C4-2B (cell line): ENCODE measurements at regions not wholly inside any gene's neighbourhood (a gene's known extent, or its start where the extent isn't known, plus 50 kb on each side); places are given as distances from the start of the nearest gene placed in this dataset.
"Not testable (repeated sequence)": the region's sequence is repeated elsewhere in the genome, so short reads cannot be mapped to it uniquely, and the experiment has no call there.

ENCODE experiments used
- CTCF ChIP-seq: fragments of 450-650 bp; conservative IDR thresholded peaks from 2 replicates; pipeline ENCODE4 v1.5.1; 2017; ENCODE audit warnings: mild to moderate bottlenecking
- ZFX ChIP-seq: fragments of 450-650 bp; IDR thresholded peaks from 2 replicates; pipeline ENCODE4 v1.6.1; 2017

DNA sequence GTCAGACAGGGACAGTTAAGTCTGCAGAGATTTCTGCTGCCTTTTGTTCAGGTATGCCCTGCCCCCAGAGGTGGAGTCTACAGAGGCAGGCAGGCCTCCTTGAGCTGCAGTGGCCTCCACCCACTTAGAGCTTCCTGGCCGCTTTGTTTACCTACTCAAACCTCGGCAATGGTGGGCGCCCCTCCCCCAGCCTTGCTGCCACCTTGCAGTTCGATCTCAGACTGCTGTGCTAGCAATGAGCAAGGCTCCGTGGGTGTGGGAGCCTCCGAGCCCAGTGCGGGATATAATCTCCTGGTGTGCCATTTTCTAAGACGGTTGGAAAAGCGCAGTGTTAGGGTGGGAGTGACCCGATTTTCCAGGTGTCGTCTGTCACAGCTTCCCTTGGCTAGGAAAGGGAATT is 465.7 kb upstream of the LRRC7 start:
- not testable (repeated sequence) for TF ChIP-seq CTCF, ZFX
